Endothelial cell (in vitro differentiated cells): ENCODE measurements at regions not wholly inside any gene's neighbourhood (a gene's known extent, or its start where the extent isn't known, plus 50 kb on each side); places are given as distances from the start of the nearest gene placed in this dataset.

Experiments
- DNase-seq: peaks from one replicate; pipeline ENCODE4 v3.0.0; 2021; ENCODE audit warnings: low spot score
- H3K27ac Mint-ChIP-seq: one replicate; pipeline ENCODE4 v1.8.0; 2021; ENCODE audit warnings: mixed read lengths, inconsistent platforms; ENCODE audit not compliant: unreplicated experiment
- H3K27me3 Mint-ChIP-seq: one replicate; pipeline ENCODE4 v1.8.0; 2021; ENCODE audit warnings: mild to moderate bottlenecking, moderate library complexity, mixed read lengths, inconsistent platforms; ENCODE audit not compliant: unreplicated experiment
- H3K36me3 Mint-ChIP-seq: one replicate; pipeline ENCODE4 v1.8.0; 2021; ENCODE audit warnings: mild to moderate bottlenecking, low read depth, mixed read lengths, inconsistent platforms; ENCODE audit not compliant: unreplicated experiment
- H3K4me1 Mint-ChIP-seq: one replicate; pipeline ENCODE4 v1.8.0; 2021; ENCODE audit warnings: mild to moderate bottlenecking, mixed read lengths, inconsistent platforms; ENCODE audit not compliant: unreplicated experiment
- H3K4me3 Mint-ChIP-seq: one replicate; pipeline ENCODE4 v1.8.0; 2021; ENCODE audit warnings: mild to moderate bottlenecking, mixed read lengths, inconsistent platforms; ENCODE audit not compliant: unreplicated experiment
- H3K9me3 Mint-ChIP-seq: one replicate; pipeline ENCODE4 v1.8.0; 2021; ENCODE audit warnings: mixed read lengths, inconsistent platforms; ENCODE audit not compliant: unreplicated experiment
- TF ChIP-seq, protein P1 (sequence below): fragments of 200-600 bp; sonication (generic); IDR thresholded peaks from one replicate; pipeline ENCODE4 v1.5.0; 2021; ENCODE audit warnings: antibody characterized with exemption; ENCODE audit not compliant: unreplicated experiment

DNA sequence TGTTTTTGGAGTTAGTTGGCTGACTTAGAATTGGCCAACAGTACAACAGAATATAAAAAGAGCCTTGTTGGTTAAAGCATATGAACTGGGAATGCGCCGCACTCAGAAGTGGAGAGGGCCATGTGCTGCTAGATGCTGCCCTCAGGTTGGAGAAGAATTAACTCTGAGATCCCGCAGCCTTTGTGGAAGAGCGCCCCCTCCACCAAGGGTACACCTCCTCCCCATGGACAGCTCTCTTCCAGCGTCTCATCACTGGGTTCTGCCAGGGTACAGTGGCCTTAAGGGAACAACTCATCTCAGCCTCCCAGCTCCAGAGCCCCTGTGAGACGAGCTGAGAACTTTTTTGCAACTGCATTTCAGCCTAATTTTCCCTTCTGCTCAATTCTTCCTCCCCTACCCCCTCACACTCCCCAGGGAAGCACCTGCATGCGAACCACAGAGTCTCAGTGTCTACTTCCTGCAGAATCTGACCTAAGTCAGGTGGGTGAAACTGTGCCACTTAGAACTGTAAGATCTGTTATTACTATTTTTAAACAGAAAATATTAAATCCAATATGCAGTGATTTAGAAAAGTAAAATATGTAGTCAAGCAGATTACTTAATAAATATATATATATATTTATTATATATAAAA is 380.6 kb downstream of the RAB28 start:
- peaks cover 1% of the 10 kb centered on the region for H3K27me3 Mint-ChIP-seq
- no peaks in the 10 kb centered on the region for H3K9me3 Mint-ChIP-seq
- no peak overlapping the region for H3K4me3 Mint-ChIP-seq
- no peak overlapping the region for H3K27ac Mint-ChIP-seq
- H3K4me1 Mint-ChIP-seq = no peaks in the 10 kb centered on the region
- no peak for DNase-seq
- TF ChIP-seq, protein P1, sequence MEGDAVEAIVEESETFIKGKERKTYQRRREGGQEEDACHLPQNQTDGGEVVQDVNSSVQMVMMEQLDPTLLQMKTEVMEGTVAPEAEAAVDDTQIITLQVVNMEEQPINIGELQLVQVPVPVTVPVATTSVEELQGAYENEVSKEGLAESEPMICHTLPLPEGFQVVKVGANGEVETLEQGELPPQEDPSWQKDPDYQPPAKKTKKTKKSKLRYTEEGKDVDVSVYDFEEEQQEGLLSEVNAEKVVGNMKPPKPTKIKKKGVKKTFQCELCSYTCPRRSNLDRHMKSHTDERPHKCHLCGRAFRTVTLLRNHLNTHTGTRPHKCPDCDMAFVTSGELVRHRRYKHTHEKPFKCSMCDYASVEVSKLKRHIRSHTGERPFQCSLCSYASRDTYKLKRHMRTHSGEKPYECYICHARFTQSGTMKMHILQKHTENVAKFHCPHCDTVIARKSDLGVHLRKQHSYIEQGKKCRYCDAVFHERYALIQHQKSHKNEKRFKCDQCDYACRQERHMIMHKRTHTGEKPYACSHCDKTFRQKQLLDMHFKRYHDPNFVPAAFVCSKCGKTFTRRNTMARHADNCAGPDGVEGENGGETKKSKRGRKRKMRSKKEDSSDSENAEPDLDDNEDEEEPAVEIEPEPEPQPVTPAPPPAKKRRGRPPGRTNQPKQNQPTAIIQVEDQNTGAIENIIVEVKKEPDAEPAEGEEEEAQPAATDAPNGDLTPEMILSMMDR = no peak
- peaks cover 4% of the 10 kb centered on the region for H3K36me3 Mint-ChIP-seq

- no peaks in the 10 kb centered on the region for H3K9me3 Mint-ChIP-seq
- no peak overlapping the region for H3K27ac Mint-ChIP-seq
- no peaks in the 10 kb centered on the region for H3K4me1 Mint-ChIP-seq
- TF ChIP-seq, protein P1 = no peak
- DNase-seq = no peak
- no peaks in the 10 kb centered on the region for H3K36me3 Mint-ChIP-seq
- no peak overlapping the region for H3K4me3 Mint-ChIP-seq
- peaks cover 1% of the 10 kb centered on the region for H3K27me3 Mint-ChIP-seq
Observed at GRCh38 chr4:13102092-13102742, 381.9 kb downstream of the RAB28 start.

- Mint-ChIP-seq H3K27me3 (no peaks in the 10 kb centered on the region), H3K4me3 (no peak overlapping the region), H3K27ac (no peak overlapping the region), H3K9me3 (no peaks in the 10 kb centered on the region), H3K36me3 (no peaks in the 10 kb centered on the region), H3K4me1 (no peaks in the 10 kb centered on the region)
- TF ChIP-seq, protein P1 = no peak
- DNase-seq = no peak
Observed at GRCh38 chr4:13097971-13098370, 386.2 kb downstream of the RAB28 start.

GRCh38 chr4:13095722-13096121 is 388.4 kb downstream of the RAB28 start:
- Mint-ChIP-seq H3K4me1 (no peaks in the 10 kb centered on the region), H3K27me3 (no peaks in the 10 kb centered on the region)

GRCh38 chr4:13093170-13093569 is 391.0 kb downstream of the RAB28 start:
- Mint-ChIP-seq H3K9me3 (no peaks in the 10 kb centered on the region), H3K27ac (no peak overlapping the region), H3K27me3 (no peaks in the 10 kb centered on the region), H3K4me3 (no peak overlapping the region), H3K4me1 (no peaks in the 10 kb centered on the region), H3K36me3 (no peaks in the 10 kb centered on the region)
- DNase-seq = no peak
- TF ChIP-seq, protein P1 = no peak

More at GRCh38 chr4:13095722-13096121, 388.4 kb downstream of the RAB28 start:
- no peaks in the 10 kb centered on the region for H3K9me3 Mint-ChIP-seq
- H3K36me3 Mint-ChIP-seq = no peaks in the 10 kb centered on the region
- TF ChIP-seq, protein P1 = no peak
- no peak for DNase-seq
- no peak overlapping the region for H3K4me3 Mint-ChIP-seq
- H3K27ac Mint-ChIP-seq = no peak overlapping the region
